ENCODE measurements at regions not wholly inside any gene's neighbourhood (a gene's known extent, or its start where the extent isn't known, plus 50 kb on each side); places are given as distances from the start of the nearest gene placed in this dataset.

DNA sequence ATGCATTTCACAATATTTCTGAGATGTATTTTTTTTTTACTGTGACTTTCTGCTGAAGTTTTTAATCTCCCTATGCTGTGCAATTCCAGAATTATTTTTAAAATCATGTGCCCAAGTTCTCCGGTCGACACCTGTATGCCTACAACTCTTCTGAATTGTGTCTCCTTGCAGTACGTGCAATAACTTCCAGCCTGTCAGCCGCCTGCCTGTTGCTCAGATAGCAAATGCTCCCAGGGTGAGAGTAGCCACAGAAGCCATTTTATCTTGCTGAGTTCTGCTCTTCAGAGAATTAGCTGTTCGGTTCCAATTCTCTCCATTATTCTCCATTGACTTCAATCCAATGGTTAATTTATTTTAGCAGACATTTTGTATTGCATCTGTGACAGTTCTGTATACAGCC, 188.3 kb downstream of the CDC14C start:
- in situ Hi-C loops (cut with HindIII; ENCODE audit: low pct_unique_long_range_greater_than_20kb, low sequenced_read_pairs) = no loop called here
- no peak for DNase-seq (ENCODE audit: low read depth in 1 of 2, low spot score in 1 of 2)
- no peak for TF ChIP-seq JUND (IDR thresholded peaks at IDR 0.05; ENCODE audit: low read depth)

DNA sequence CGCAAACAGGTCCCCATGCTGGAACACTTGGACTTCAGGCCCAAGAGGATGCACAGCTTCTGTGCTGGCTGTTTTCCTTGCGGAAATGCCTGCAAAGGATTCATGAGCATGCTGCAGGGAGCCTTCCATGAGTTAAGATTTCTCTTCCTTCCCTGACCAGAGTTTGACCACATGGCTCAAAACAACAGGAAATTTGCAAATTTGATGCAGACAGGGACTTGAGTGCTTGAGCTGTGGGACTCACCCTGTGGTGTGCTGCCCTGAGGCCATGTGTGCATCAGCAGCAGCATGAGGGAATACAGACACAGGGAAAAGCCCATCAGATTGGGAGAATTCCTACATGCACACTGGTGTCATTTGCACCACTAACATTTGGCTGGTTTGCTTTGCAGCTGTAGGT, 195.4 kb downstream of the CDC14C start:
- in situ Hi-C loops (cut with HindIII; ENCODE audit: low pct_unique_long_range_greater_than_20kb, low sequenced_read_pairs) = no loop called here
- no peak for TF ChIP-seq JUND (IDR thresholded peaks at IDR 0.05; ENCODE audit: low read depth)
- DNase-seq (ENCODE audit: low read depth in 1 of 2, low spot score in 1 of 2) = no peak

DNA sequence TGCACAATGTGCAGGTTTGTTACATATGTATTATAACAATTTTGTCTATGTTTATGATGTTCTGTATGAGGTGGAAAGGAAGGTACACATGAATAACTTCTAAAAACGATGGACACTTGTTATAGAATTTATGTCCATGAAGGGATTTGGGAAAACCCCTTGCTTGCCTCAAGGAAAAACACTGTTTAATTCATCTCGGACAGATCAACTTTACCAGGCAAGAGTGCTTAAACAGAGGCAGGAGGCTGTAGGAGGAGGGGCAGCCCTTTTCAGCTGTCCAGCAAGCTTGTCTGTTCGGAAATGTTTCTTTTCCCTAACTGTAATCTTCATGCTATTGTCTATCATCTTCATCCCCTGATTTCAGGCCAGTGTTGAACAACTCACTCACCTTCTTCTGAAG, 200.9 kb downstream of the CDC14C start:
- DNase-seq (ENCODE audit: low read depth in 1 of 2, low spot score in 1 of 2) = no peak
- TF ChIP-seq JUND (IDR thresholded peaks at IDR 0.05; ENCODE audit: low read depth) = no peak
- in situ Hi-C loops (cut with HindIII; ENCODE audit: low pct_unique_long_range_greater_than_20kb, low sequenced_read_pairs) = no loop called here

DNA sequence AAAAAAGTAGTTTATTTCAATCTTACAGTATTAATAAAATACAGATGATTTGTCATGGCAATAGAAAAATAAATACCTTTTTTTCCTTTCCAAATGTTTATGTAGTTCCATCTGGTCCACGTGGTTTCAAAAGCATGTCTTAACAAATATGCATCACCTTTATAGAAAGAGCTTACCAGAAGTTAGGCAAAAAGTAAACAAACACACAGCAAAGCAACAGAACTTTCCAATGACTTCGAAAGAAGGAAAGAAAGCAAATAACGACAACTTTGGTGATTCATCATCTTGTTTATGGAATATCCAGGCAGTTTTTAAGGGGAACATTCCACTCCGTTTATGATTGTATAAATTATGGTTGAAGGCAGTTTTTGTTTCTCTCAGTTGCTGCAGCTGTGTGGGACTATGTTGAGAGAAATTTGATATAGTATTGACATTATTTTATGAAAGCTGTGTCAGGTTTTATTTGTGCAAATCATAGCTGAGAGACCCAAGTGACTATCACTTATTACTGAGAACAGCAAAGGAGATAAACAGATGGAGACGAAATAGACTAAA, 203.1 kb downstream of the CDC14C start:
- TF ChIP-seq JUND (IDR thresholded peaks at IDR 0.05; ENCODE audit: low read depth) = no peak
- no peak for DNase-seq (ENCODE audit: low read depth in 1 of 2, low spot score in 1 of 2)
- in situ Hi-C loops (cut with HindIII; ENCODE audit: low pct_unique_long_range_greater_than_20kb, low sequenced_read_pairs) = no loop called here

DNA sequence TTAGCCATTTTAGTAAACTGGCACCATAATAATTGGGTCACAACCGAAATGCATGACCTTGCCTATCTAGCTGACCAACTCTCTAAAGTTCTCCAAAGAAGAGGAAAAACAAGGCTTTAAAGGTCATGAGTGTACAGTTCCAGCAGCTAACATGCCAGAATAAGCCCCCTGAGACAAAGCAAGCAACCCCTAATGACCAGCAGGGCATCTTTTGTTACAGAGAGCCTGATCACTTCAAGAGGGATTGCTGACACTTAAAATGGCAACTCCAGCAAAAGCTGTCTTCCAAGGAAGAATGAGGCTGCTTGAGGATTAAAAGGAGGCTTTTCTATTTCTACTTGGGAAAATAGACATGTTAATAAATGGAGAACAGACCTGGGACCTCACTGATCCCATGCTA, 213.6 kb downstream of the CDC14C start:
- DNase-seq (ENCODE audit: low read depth in 1 of 2, low spot score in 1 of 2) = no peak
- in situ Hi-C loops (cut with HindIII; ENCODE audit: low pct_unique_long_range_greater_than_20kb, low sequenced_read_pairs) = no loop called here
- TF ChIP-seq JUND (IDR thresholded peaks at IDR 0.05; ENCODE audit: low read depth) = no peak

DNA sequence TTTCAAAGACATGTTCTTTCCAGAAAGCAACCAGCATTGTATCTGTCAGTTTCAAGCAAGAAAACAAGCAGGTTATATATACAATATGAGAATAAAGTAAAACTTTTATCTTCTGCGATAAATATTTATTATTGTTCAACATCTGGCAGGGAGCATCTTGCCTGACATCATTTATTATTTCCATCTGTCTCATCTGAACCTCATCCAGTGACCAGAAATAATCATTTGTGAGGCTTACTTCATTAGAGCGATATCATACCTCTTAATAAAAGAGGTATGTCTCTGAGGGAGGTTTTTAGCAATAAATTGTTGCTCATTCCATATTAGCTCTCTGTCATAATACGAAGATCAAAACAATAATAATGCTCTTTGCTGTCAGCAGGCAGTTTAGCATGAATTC, 226.1 kb downstream of the CDC14C start:
- DNase-seq (ENCODE audit: low read depth in 1 of 2, low spot score in 1 of 2) = no peak
- TF ChIP-seq JUND (IDR thresholded peaks at IDR 0.05; ENCODE audit: low read depth) = no peak
- in situ Hi-C loops (cut with HindIII; ENCODE audit: low pct_unique_long_range_greater_than_20kb, low sequenced_read_pairs) = no loop called here

DNA sequence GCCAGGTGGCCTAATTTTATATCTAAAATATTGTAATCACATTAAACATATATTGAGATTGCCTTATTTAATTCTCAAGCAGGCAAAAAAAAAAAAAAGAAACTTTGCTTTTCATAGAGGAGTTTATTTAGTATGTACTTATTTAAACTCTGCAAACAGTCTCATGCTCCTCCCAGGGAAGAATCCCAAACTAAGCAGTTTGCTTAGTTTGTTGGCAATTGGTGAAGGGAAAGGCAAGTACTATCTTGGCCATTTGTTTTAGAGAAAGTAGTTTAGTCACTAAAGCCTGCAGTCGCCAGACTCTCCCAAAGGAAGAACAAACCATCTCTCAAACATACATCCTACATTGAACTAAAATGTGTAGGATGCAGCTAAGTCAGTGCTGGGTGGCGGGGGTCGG, 226.8 kb downstream of the CDC14C start:
- in situ Hi-C loops (cut with HindIII; ENCODE audit: low pct_unique_long_range_greater_than_20kb, low sequenced_read_pairs) = no loop called here

DNA sequence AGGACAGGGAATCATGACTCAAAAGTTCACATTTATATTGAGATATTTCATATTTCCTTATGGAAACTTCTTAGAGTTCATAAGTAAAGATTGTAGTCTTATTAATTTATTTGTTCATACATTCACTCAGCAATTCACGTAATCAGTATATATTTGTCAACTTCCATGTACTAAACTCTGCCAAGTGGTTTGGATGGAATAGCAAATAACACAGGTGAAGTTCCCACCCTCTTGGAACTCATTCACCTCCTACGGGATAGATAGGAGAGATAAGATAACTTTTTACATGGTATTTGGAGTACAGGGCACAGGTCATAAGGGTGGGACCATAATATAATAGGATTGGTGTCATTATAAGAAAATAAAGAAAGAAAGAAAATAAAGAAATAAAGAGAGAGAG, 234.0 kb downstream of the CDC14C start:
- DNase-seq (ENCODE audit: low read depth in 1 of 2, low spot score in 1 of 2) = no peak
- in situ Hi-C loops (cut with HindIII; ENCODE audit: low pct_unique_long_range_greater_than_20kb, low sequenced_read_pairs) = no loop called here
- TF ChIP-seq JUND (IDR thresholded peaks at IDR 0.05; ENCODE audit: low read depth) = no peak

More for the DNA sequence above, 226.8 kb downstream of the CDC14C start:
- TF ChIP-seq JUND (IDR thresholded peaks at IDR 0.05; ENCODE audit: low read depth) = no peak
- no peak for DNase-seq (ENCODE audit: low read depth in 1 of 2, low spot score in 1 of 2)

DNA sequence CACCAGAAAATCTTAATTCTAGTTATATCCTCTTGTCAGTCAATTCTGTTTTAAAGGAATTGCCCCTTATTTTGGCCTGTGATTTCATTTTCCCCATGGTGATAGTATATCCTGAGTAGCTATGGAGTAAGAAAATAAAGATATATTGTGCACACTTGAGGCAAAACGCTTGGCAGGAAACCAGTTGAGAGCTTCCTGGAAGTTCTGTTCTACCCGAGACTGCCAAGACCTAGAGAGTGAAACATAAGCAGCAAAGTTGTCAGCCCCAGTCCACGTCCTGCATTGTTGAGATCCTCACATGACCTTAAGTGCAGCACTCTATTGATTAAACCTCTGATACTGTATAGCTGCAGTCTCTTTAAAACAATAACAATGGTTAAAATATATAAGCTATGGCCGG, 235.2 kb downstream of the CDC14C start:
- no peak for TF ChIP-seq JUND (IDR thresholded peaks at IDR 0.05; ENCODE audit: low read depth)
- DNase-seq (ENCODE audit: low read depth in 1 of 2, low spot score in 1 of 2) = no peak
- in situ Hi-C loops (cut with HindIII; ENCODE audit: low pct_unique_long_range_greater_than_20kb, low sequenced_read_pairs) = no loop called here

DNA sequence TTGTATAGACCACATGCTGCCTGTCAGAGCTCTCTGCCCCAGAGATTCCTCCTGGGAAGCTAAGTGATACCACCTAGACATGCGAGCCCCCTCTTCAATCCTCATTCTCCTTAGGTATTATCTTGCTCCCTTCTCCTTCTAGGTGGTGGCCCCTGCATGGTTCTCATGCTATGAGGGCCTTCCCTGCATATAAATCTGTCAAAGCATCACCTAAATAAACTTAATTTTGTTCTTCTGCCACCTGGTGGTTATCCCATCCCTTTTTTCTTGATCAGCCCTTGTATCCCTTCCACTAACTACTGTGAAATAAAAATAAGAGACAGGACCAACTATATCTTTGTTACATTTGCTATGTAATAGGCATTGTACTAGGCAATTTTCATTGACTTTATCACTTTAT, 242.1 kb downstream of the CDC14C start:
- no peak for TF ChIP-seq JUND (IDR thresholded peaks at IDR 0.05; ENCODE audit: low read depth)
- peak in 1 of 2 experiments; percentile 37 for DNase-seq (ENCODE audit: low read depth in 1 of 2, low spot score in 1 of 2)
- in situ Hi-C loops (cut with HindIII; ENCODE audit: low pct_unique_long_range_greater_than_20kb, low sequenced_read_pairs) = no loop called here

DNA sequence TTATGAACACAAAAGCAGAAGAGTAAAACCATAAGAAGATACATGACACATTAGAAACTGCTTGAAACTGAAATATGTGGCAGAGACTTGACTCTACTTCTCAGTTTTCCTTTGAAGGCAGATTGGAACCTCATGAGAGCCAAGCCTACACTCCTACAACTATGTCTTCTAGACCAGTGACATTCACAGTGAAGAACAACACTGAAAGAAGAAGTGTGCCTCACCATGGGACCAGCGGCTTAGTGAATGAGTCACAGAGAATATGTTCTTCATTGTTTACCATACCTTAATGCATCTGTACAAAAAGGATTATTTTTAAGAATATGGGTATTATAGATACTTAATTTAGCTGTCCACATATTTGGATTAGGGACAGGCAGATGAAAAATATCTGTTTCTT, 248.3 kb downstream of the CDC14C start:
- DNase-seq (ENCODE audit: low read depth in 1 of 2, low spot score in 1 of 2) = no peak
- TF ChIP-seq JUND (IDR thresholded peaks at IDR 0.05; ENCODE audit: low read depth) = no peak
- in situ Hi-C loops (cut with HindIII; ENCODE audit: low pct_unique_long_range_greater_than_20kb, low sequenced_read_pairs) = no loop called here

DNA sequence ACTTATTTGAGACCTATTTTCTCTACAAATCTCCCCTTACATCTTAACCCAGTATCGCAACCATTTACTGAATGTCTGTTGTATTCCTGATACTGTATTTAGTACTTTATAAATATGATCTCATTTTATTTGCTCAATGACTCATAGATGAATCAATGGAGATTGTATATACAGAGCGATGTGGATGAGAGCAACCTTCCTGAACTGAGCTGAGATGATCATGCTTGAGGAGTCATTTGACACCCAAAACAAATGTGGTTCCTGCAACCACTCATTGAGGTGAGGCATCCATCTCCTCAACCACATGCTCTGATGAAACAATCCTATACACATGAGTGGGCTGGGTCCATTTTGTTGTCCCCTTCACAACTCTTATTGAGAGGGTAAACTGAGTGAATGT, 250.0 kb downstream of the CDC14C start:
- TF ChIP-seq JUND (IDR thresholded peaks at IDR 0.05; ENCODE audit: low read depth) = no peak
- in situ Hi-C loops (cut with HindIII; ENCODE audit: low pct_unique_long_range_greater_than_20kb, low sequenced_read_pairs) = no loop called here
- no peak for DNase-seq (ENCODE audit: low read depth in 1 of 2, low spot score in 1 of 2)

DNA sequence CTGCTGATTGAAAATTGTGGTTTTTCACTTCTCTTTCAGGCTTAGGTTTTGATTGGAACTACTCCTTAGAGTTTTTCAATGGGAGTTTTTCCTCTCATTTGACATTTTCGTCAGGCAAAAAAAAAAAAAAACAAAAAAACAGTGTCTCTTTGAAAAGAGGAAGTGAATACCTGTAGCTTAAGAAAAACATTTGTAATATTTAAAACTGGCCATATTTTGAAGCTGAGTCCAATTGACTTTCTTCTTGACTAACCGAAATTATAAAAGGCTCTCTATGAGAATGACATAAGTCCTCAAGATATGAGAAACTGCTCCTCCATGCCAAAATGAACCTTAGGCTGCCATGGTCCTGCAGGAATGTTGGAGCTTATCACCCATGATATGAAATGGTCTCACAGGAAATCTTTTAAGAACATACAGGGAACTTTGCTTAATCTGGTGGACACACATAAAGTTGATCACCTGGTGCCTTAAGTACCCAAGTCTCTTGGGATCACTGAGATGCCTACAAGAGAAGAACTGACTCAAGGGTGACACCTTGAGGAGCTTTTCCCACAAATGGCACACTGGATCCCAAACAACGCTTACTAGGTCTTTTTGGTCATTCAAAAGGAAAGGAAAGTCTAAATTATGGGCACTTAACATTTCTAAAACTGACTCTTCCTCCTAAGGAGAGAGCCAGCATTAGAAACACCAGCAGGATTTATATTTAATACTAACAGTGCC, 263.4 kb downstream of the CDC14C start:
- no peak for TF ChIP-seq JUND (IDR thresholded peaks at IDR 0.05; ENCODE audit: low read depth)
- DNase-seq (ENCODE audit: low read depth in 1 of 2, low spot score in 1 of 2) = peak in 1 of 2 experiments; percentile 12
- in situ Hi-C loops (cut with HindIII; ENCODE audit: low pct_unique_long_range_greater_than_20kb, low sequenced_read_pairs) = no loop called here
